ENCODE measurements at regions not wholly inside any gene's neighbourhood (a gene's known extent, or its start where the extent isn't known, plus 50 kb on each side); places are given as distances from the start of the nearest gene placed in this dataset.

DNA sequence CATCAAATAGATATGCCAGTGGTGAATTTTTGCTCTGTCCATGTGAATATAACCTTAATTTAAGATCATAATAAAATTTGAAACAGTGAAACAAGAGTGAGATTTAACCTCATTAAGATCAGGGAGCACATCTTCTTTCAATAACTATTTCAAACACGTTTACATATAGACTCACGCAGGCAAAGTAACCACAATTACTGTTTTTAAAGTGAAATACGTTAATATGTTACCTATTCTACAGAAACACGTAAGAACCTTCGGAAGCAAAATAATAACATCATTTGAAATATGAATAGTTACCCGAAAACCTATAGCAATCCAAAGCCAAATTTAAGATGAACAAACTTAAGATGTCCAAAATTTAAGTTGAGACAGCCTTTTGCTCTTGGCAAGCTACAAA, 136.2 kb upstream of the ZC3H12C start:
- TF ChIP-seq, protein P1, sequence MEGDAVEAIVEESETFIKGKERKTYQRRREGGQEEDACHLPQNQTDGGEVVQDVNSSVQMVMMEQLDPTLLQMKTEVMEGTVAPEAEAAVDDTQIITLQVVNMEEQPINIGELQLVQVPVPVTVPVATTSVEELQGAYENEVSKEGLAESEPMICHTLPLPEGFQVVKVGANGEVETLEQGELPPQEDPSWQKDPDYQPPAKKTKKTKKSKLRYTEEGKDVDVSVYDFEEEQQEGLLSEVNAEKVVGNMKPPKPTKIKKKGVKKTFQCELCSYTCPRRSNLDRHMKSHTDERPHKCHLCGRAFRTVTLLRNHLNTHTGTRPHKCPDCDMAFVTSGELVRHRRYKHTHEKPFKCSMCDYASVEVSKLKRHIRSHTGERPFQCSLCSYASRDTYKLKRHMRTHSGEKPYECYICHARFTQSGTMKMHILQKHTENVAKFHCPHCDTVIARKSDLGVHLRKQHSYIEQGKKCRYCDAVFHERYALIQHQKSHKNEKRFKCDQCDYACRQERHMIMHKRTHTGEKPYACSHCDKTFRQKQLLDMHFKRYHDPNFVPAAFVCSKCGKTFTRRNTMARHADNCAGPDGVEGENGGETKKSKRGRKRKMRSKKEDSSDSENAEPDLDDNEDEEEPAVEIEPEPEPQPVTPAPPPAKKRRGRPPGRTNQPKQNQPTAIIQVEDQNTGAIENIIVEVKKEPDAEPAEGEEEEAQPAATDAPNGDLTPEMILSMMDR (IDR thresholded peaks at IDR 0.05), result no peak

DNA sequence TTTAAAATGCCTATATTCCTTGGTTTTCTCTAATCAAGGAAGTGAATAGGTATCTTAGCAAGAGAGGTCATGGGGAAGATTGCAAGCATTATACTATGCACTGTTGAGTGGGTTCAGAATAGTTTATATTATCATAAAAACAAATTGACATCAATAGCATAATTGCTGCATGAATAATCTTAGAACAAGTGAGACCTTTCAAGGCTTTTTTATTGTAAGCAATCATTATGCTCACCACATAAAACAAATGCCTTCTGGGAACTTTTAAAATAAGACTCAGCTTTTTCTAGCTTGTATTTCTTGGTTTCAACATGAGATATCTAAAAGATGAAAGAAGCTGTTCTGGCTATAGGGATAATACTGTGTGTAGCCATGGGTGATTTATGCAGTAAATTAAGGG, 135.6 kb upstream of the ZC3H12C start:
- TF ChIP-seq, protein P1 (IDR thresholded peaks at IDR 0.05), result no peak

DNA sequence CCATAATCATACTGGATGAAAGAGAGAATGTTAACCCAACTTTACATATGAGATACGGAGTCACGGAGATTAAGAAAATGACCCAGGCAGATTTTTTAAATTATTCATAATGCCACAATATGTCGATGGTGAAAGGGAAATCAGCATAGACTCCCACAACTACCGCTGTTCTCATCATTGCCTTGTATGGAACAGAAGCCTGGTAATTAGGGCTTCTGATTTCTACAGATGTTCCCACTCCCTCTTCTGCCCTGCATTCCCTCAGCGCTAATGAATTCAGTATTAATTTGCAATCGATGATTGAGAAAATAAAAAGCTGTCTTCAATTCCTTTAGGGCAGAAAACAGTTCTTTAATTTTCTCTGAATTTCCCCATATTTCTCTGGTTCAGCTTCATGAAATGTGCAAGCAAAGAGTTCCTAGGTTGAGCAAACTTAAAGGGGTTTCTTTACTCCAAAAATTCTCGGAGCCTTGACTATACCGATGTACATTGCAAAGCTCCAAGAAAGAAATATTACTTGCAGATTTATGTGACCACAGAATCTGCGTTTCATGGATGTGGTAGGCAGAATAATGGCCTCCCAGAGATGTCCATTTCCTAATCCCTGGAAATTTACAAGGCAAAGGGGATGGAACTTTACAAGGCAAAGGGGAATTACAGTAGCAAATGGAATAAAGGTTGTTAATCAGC, 134.9 kb upstream of the ZC3H12C start:
- TF ChIP-seq, protein P1 (IDR thresholded peaks at IDR 0.05), result no peak

DNA sequence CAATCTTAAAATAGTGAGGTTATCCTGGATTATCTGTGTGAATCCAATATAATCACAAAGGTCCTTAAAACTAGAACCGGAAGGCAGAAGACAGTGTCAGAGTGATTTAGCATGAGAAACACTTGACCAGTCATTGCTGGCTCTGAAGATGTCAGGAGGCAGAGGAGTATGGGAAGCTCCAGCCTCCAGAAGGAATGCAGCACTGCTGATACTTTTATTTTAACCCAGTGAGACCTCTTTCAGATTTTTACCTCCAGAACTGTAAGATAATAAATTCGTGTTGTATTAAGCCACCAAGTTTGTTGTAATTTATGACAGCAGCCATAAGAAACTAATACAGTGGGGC, 134.4 kb upstream of the ZC3H12C start:
- TF ChIP-seq, protein P1 (IDR thresholded peaks at IDR 0.05), result no peak

DNA sequence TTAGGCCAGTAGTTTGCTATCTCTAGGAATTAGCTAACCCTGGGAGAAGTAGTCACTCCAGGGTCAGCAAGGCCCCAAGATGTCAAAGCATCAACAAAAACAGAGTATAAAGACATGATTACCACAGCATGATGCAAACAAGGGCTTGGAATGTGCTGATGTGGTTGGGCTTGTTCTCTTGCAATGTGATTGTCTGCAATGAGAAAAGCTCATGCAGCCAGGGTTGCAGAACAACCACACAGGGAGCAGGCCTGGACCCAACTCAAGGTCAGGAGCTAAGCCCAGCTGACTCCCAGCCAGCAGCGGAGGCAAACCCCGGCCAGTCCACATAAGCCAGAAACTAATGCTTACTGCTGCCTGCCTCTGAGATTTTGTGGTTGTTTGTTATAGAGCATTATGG, 132.4 kb upstream of the ZC3H12C start:
- TF ChIP-seq, protein P1 (IDR thresholded peaks at IDR 0.05), result no peak

DNA sequence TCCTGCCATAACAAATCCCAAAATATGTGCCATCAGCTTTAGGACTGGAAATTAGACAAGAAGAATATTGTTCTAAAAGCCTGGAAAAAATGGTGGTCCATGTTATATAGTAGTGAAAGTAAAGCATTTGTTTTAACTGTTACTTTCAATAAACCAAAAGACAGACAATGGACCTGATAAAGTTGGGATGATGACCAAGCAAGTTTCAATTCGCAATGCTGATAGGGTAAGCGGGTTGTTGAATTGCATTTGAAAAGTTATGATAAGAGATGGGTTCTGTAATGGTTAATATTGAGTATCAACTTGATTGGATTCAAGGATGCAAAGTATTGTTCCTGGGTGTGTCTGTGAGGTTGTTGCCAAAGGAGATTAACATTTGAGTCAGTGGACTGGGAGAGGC, 131.9 kb upstream of the ZC3H12C start:
- TF ChIP-seq, protein P1 (IDR thresholded peaks at IDR 0.05), result no peak

DNA sequence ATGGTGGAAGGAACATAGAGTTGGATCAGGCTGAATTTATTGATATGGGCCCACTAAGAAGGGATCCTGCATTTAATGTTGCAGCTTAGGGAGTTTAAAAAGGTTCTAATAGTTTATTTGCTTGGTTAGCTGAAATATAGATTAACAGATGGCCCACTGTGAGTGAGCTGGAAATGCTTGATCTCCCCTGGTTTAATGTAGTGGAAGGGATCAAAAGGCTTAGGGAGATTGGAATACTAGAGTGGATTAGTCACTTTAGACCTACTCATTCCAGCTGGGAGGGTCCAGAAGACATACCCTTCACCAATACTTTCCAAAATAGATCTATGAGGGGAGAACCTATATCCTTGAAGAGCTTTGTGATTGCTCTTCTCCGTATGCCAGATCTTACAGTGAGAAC, 130.1 kb upstream of the ZC3H12C start:
- TF ChIP-seq, protein P1 (IDR thresholded peaks at IDR 0.05), result no peak

DNA sequence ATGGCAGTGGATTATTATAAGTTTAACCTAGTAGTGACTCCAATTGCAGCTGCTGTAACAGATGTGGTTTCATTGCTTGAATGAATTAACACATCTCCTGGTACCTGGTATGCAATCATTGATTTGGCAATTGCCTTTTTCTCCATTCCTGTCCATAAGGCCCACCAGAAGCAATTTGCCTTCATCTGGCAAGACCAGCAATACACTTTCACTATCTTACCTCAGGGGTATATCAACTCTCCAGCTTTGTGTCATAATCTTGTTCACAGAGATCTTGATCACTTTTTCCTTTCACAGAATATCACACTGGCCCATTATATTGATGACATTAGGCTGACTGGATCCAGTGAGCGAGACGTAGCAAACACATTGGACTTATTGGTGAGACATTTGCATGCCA, 128.7 kb upstream of the ZC3H12C start:
- TF ChIP-seq, protein P1 (IDR thresholded peaks at IDR 0.05), result no peak
